Fibroblast of lung (primary cell): ENCODE measurements at regions not wholly inside any gene's neighbourhood (a gene's known extent, or its start where the extent isn't known, plus 50 kb on each side); places are given as distances from the start of the nearest gene placed in this dataset.

Experiments
- DNase-seq, 2 donors: peaks; one replicate each; pipeline versions ENCODE4 v3.0.0 to v3.0.0-alpha.2; 2010; ENCODE audit warnings: low read depth in 2 of 2
- H2AFZ ChIP-seq: 2 replicates; pipeline ENCODE4 v1.5.1; 2012; ENCODE audit warnings: low read length, control low read depth, inconsistent platforms
- H3K27ac ChIP-seq: 2 replicates; pipeline ENCODE4 v1.5.1; 2011; ENCODE audit warnings: low read length, control low read depth; ENCODE audit not compliant: insufficient read depth
- H3K27me3 ChIP-seq: 2 replicates; pipeline ENCODE4 v1.5.1; 2011; ENCODE audit warnings: mild to moderate bottlenecking, low read length; ENCODE audit not compliant: control insufficient read depth, insufficient read depth
- H3K36me3 ChIP-seq: 2 replicates; pipeline ENCODE4 v1.5.1; 2011; ENCODE audit warnings: low read length; ENCODE audit not compliant: control insufficient read depth, insufficient read depth
- H3K4me1 ChIP-seq: 2 replicates; pipeline ENCODE4 v1.5.1; 2011; ENCODE audit warnings: low read length; ENCODE audit not compliant: control insufficient read depth, insufficient read depth; ENCODE audit errors: extremely low read depth
- H3K4me2 ChIP-seq: 2 replicates; pipeline ENCODE4 v1.5.1; 2011; ENCODE audit warnings: low read length, control low read depth; ENCODE audit not compliant: insufficient read depth; ENCODE audit errors: extremely low read depth
- H3K4me3 ChIP-seq, 4 experiments: fragments of 200-600 bp in 1 of 4; sonication (generic) in 1 of 4; replicated peaks in 1 of 4; 2 replicates each; pipeline ENCODE4 v1.5.1; 2011 to 2016; ENCODE audit warnings: low read length in 4 of 4, low read depth in 3 of 4, mild to moderate bottlenecking in 3 of 4, control low read depth in 2 of 4, inconsistent platforms in 1 of 4, mixed read lengths in 1 of 4; ENCODE audit not compliant: insufficient read depth in 1 of 4; ENCODE audit errors: control extremely low read depth in 1 of 4
- H3K79me2 ChIP-seq: 2 replicates; pipeline ENCODE4 v1.5.1; 2012; ENCODE audit warnings: mild to moderate bottlenecking, low read length, inconsistent platforms; ENCODE audit not compliant: control insufficient read depth, insufficient read depth
- H3K9ac ChIP-seq: 2 replicates; pipeline ENCODE4 v1.5.1; 2011; ENCODE audit warnings: mild to moderate bottlenecking, low read length, control low read depth; ENCODE audit not compliant: insufficient read depth
- H3K9me3 ChIP-seq: 2 replicates; pipeline ENCODE4 v1.5.1; 2012; ENCODE audit warnings: low read depth, low read length; ENCODE audit not compliant: control insufficient read depth, insufficient read depth
- H4K20me1 ChIP-seq: 2 replicates; pipeline ENCODE4 v1.5.1; 2011; ENCODE audit warnings: low read length; ENCODE audit not compliant: control insufficient read depth, insufficient read depth; ENCODE audit errors: extremely low read depth
- CTCF ChIP-seq, 2 donors: IDR thresholded peaks in 1 of 2; conservative IDR thresholded peaks in 1 of 2; 1 replicate in 1 of 2; 2 replicates in 1 of 2; pipeline ENCODE4 v1.5.1; 2011 to 2012; ENCODE audit warnings: low read length in 2 of 2, control low read depth in 1 of 2, inconsistent platforms in 1 of 2, low read depth in 1 of 2, mild to moderate bottlenecking in 1 of 2
- EZH2 ChIP-seq: IDR thresholded peaks from 2 replicates; pipeline ENCODE4 v1.5.1; 2012; ENCODE audit warnings: low read length, control low read depth, mild to moderate bottlenecking; ENCODE audit errors: missing control alignments

- no peaks in the 10 kb centered on the region for H4K20me1 ChIP-seq
- no peaks in the 10 kb centered on the region for H3K9me3 ChIP-seq
- no peaks in the 10 kb centered on the region for H3K79me2 ChIP-seq
- no peak overlapping the region for H3K27ac ChIP-seq
- H3K36me3 ChIP-seq: no peaks in the 10 kb centered on the region
- no peak overlapping the region for H2AFZ ChIP-seq
- no peak overlapping the region for H3K4me3 ChIP-seq
- H3K9ac ChIP-seq: no peak overlapping the region
- no peak overlapping the region for H3K4me2 ChIP-seq
- H3K27me3 ChIP-seq: no peaks in the 10 kb centered on the region
- no peaks in the 10 kb centered on the region for H3K4me1 ChIP-seq
- DNase-seq: no peak
- TF ChIP-seq CTCF (conservative IDR thresholded peaks at IDR 0.05 in 1 of 2, IDR thresholded peaks at IDR 0.05 in 1 of 2; ENCODE audit: low read depth in 1 of 2, low read length in 2 of 2) (no peak), EZH2 (no peak)
These were observed 158.9 kb downstream of the FAM174A start for GRCh38 chr5:100694100-100694499.

- Histone ChIP-seq H3K27me3 (no peaks in the 10 kb centered on the region), H3K4me3 (no peak overlapping the region), H3K4me2 (no peak overlapping the region), H3K9ac (no peak overlapping the region), H3K9me3 (no peaks in the 10 kb centered on the region), H3K79me2 (no peaks in the 10 kb centered on the region), H3K27ac (no peak overlapping the region), H3K4me1 (no peaks in the 10 kb centered on the region), H4K20me1 (no peaks in the 10 kb centered on the region), H2AFZ (no peak overlapping the region), H3K36me3 (no peaks in the 10 kb centered on the region)
- peak; percentile 7 to 28 for TF ChIP-seq CTCF (conservative IDR thresholded peaks at IDR 0.05 in 1 of 2, IDR thresholded peaks at IDR 0.05 in 1 of 2; ENCODE audit: low read depth in 1 of 2, low read length in 2 of 2)
- TF ChIP-seq EZH2: no peak
- no peak for DNase-seq
These were observed 162.8 kb downstream of the FAM174A start for GRCh38 chr5:100697970-100698369.

GRCh38 chr5:100706776-100707175 lies 171.6 kb downstream of the FAM174A start:
- H3K4me2 ChIP-seq: no peak overlapping the region
- TF ChIP-seq CTCF (conservative IDR thresholded peaks at IDR 0.05 in 1 of 2, IDR thresholded peaks at IDR 0.05 in 1 of 2; ENCODE audit: low read depth in 1 of 2, low read length in 2 of 2) (peak; percentile 12 to 50), EZH2 (no peak)
- no peaks in the 10 kb centered on the region for H3K79me2 ChIP-seq
- no peak overlapping the region for H3K9ac ChIP-seq
- H3K9me3 ChIP-seq: no peaks in the 10 kb centered on the region
- no peaks in the 10 kb centered on the region for H3K4me1 ChIP-seq
- no peak overlapping the region for H3K4me3 ChIP-seq
- no peaks in the 10 kb centered on the region for H3K36me3 ChIP-seq
- no peak overlapping the region for H2AFZ ChIP-seq
- no peaks in the 10 kb centered on the region for H3K27me3 ChIP-seq
- DNase-seq: peak; percentile 14 to 56
- no peaks in the 10 kb centered on the region for H4K20me1 ChIP-seq
- H3K27ac ChIP-seq: no peak overlapping the region
